Lower lobe of right lung (tissue), 2 donors: ENCODE measurements at regions not wholly inside any gene's neighbourhood (a gene's known extent, or its start where the extent isn't known, plus 50 kb on each side); places are given as distances from the start of the nearest gene placed in this dataset.

Experiments used
- ATAC-seq, 2 donors: fragments of 200-7000 bp; cut with Tn5 transposase; one replicate each; pipeline ENCODE4 v1.9.1; 2020 to 2022; ENCODE audit warnings: mild to moderate bottlenecking in 2 of 2, moderate library complexity in 2 of 2
- DNase-seq: peaks from one replicate; pipeline ENCODE4 v3.0.0-alpha.2; 2020
- H3K27ac ChIP-seq: fragments of 200-600 bp; one replicate; pipeline ENCODE4 v1.8.0; 2022
- H3K27me3 ChIP-seq: fragments of 200-600 bp; one replicate; pipeline ENCODE4 v1.8.0; 2022; ENCODE audit warnings: low read depth
- H3K36me3 ChIP-seq: fragments of 200-600 bp; one replicate; pipeline ENCODE4 v1.8.0; 2022; ENCODE audit warnings: mild to moderate bottlenecking
- H3K4me1 ChIP-seq: fragments of 200-600 bp; one replicate; pipeline ENCODE4 v1.8.0; 2022
- H3K4me3 ChIP-seq: fragments of 200-600 bp; one replicate; pipeline ENCODE4 v1.8.0; 2022; ENCODE audit warnings: mild to moderate bottlenecking
- H3K9me3 ChIP-seq: fragments of 200-600 bp; one replicate; pipeline ENCODE4 v1.8.0; 2022
- intact Hi-C: fragments of 100-400 bp; cut with DNase I; formaldehyde crosslinking; loops from one replicate; pipeline ENCODE4 v1.11.0; 2022
- TF ChIP-seq, protein P1 (sequence below): fragments of 200-600 bp; IDR thresholded peaks from one replicate; pipeline ENCODE4 v1.8.0; 2022; ENCODE audit warnings: antibody characterized with exemption, mild to moderate bottlenecking
- donor health status: DM: no; HTN: yes; CAD: no; lungs with severe emphysema.

DNA sequence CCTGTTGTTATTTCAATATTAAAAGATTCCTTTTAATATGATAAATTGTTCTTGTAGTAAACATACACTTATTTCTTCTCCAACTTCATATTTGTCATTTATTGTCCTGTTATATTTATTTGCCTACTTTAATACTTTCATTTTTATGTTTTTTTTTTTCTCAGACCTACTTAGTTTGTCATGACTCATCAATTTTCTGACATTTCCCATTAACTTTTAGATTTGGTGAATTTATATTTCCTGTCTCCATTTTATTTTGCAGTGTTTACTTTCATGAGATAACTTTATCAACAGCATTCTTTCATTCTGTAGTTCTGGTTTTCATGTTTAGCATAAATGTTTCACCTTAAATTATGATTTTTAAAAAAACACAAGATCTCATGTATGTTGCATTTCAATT is 788.7 kb downstream of the EFNA5 start:
- ATAC-seq = no peak
- no peak overlapping the region for H3K27ac ChIP-seq
- H3K4me3 ChIP-seq = no peak overlapping the region
- no peak for DNase-seq
- H3K9me3 ChIP-seq = no peaks in the 10 kb centered on the region
- no peaks in the 10 kb centered on the region for H3K36me3 ChIP-seq
- no peaks in the 10 kb centered on the region for H3K4me1 ChIP-seq
- TF ChIP-seq, protein P1, sequence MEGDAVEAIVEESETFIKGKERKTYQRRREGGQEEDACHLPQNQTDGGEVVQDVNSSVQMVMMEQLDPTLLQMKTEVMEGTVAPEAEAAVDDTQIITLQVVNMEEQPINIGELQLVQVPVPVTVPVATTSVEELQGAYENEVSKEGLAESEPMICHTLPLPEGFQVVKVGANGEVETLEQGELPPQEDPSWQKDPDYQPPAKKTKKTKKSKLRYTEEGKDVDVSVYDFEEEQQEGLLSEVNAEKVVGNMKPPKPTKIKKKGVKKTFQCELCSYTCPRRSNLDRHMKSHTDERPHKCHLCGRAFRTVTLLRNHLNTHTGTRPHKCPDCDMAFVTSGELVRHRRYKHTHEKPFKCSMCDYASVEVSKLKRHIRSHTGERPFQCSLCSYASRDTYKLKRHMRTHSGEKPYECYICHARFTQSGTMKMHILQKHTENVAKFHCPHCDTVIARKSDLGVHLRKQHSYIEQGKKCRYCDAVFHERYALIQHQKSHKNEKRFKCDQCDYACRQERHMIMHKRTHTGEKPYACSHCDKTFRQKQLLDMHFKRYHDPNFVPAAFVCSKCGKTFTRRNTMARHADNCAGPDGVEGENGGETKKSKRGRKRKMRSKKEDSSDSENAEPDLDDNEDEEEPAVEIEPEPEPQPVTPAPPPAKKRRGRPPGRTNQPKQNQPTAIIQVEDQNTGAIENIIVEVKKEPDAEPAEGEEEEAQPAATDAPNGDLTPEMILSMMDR = no peak
- no peaks in the 10 kb centered on the region for H3K27me3 ChIP-seq
- intact Hi-C loops = no loop called here

DNA sequence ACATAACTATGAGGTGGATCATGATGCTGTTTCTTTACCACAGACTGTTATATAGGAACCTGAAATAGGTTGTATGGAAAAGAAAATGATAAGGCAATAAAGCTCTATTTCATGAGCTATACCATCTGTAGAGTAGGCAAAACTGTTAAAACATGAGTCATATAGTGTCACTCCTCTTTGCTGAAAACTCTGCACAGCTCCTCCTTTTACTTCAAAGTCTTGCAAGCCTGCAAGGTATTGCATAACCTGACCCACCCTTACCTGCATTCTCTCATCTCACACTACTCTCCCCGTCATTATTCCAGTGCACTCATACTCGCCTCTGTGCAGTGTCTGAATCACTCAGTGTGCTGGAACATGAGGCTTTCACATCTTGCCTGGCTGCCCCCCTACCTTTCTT is 790.1 kb downstream of the EFNA5 start:
- no peak overlapping the region for H3K27ac ChIP-seq
- ATAC-seq (no peak), DNase-seq (no peak)
- H3K36me3 ChIP-seq = no peaks in the 10 kb centered on the region
- intact Hi-C loops = no loop called here
- H3K27me3 ChIP-seq = no peaks in the 10 kb centered on the region
- TF ChIP-seq, protein P1 = no peak
- H3K4me1 ChIP-seq = no peaks in the 10 kb centered on the region
- H3K9me3 ChIP-seq = no peaks in the 10 kb centered on the region
- H3K4me3 ChIP-seq = no peak overlapping the region

DNA sequence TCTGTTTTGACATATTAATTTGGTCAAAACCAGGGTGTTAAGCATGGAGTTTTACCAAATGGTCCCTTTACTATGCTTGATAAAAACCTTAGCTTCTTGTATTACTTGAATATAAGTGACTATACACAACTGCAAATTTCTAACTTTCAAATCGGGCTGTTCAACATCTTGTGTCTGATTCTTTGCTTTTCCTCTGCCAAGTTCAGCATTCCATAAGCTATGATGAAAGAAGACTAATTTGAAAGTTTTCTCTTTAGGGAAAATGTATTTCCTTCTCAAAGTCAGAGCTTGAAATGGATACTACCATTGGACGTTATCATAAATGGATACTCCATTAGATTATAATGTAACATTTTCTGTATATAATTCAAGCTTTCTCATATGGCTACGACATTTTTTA is 792.9 kb downstream of the EFNA5 start:
- ATAC-seq = no peak
- Histone ChIP-seq H3K4me1 (no peaks in the 10 kb centered on the region), H3K4me3 (no peak overlapping the region), H3K27me3 (no peaks in the 10 kb centered on the region), H3K27ac (no peak overlapping the region), H3K36me3 (no peaks in the 10 kb centered on the region), H3K9me3 (no peaks in the 10 kb centered on the region)
- DNase-seq = no peak
- TF ChIP-seq, protein P1 = no peak
- intact Hi-C loops = no loop called here

DNA sequence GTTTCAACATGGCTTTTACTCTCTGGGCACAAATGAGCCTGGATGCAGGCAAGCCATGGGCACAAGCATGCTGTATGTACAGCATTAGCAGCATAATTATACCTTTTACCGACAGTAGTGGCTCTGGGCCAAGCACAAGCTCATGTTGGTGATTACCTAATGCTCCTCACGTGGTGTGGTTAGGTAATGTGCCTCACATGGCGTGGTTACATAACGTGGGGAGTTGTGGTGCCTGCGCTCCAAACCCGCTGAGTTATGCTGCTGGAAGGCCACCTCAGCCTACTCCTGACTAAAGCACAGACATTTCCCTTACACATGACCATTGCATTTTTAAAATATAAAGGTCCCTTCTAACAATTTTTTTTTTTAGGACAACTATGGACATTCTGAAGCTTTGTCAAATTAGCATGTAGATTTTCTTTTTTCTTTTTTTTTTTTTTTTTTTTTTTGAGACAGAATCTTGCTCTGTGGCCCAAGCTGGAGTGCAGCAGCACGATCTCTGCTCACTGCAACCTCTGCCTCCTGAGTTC is 794.0 kb downstream of the EFNA5 start:
- peak in 1 of 2 donors; percentile 25 for ATAC-seq

DNA sequence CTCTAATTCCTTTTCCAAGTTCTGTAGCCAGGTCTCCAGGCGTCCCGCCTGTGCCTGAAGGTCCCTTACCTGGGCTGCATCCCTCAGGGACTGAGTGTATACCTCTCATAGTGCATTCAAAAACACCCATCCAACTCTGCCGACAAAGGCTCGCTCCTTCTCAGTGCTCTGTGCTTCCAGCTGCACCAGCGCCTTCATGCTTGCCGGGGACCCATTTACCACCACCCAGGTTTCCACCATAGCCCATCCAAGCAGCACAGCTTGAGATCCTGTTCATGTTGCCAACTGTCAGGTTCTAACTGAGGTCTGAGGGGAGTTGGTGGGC is 794.5 kb downstream of the EFNA5 start:
- intact Hi-C loops = no loop called here
- H3K27me3 ChIP-seq = no peaks in the 10 kb centered on the region
- DNase-seq (no peak), ATAC-seq (no peak)
- H3K36me3 ChIP-seq = no peaks in the 10 kb centered on the region
- TF ChIP-seq, protein P1 = no peak
- H3K4me1 ChIP-seq = no peaks in the 10 kb centered on the region
- no peak overlapping the region for H3K27ac ChIP-seq
- no peak overlapping the region for H3K4me3 ChIP-seq
- H3K9me3 ChIP-seq = no peaks in the 10 kb centered on the region

More for the DNA sequence above, 794.0 kb downstream of the EFNA5 start:
- TF ChIP-seq, protein P1 = no peak
- Histone ChIP-seq H3K9me3 (no peaks in the 10 kb centered on the region), H3K27ac (no peak overlapping the region), H3K4me1 (no peaks in the 10 kb centered on the region), H3K4me3 (no peak overlapping the region), H3K36me3 (no peaks in the 10 kb centered on the region), H3K27me3 (no peaks in the 10 kb centered on the region)
- intact Hi-C loops = no loop called here
- peak; percentile 45 for DNase-seq
